Right ventricle myocardium superior (tissue), 1 donor: ENCODE measurements at regions not wholly inside any gene's neighbourhood (a gene's known extent, or its start where the extent isn't known, plus 50 kb on each side); places are given as distances from the start of the nearest gene placed in this dataset.
"Not testable (repeated sequence)": the region's sequence is repeated elsewhere in the genome, so short reads cannot be mapped to it uniquely, and the experiment has no call there.

Source experiments
- ATAC-seq: fragments of 200-7000 bp; cut with Tn5 transposase; one replicate; pipeline ENCODE4 v1.9.1; 2020; ENCODE audit warnings: mild to moderate bottlenecking; ENCODE audit not compliant: poor library complexity
- DNase-seq: peaks from one replicate; pipeline ENCODE4 v3.0.0-alpha.2; 2020
- intact Hi-C: fragments of 100-400 bp; cut with DNase I; formaldehyde crosslinking; loops from one replicate; pipeline ENCODE4 v1.11.2; 2022
- donor health status: DM: no; HTN: yes; CAD: no; lungs with severe emphysema.

GRCh38 chr1:232162001-232162400 is 467.9 kb downstream of the SIPA1L2 start:
- DNase-seq (no peak), ATAC-seq (no peak)
- intact Hi-C loops: no loop called here

- intact Hi-C loops, ATAC-seq, DNase-seq: not testable (repeated sequence)
Measured at GRCh38 chr1:232158558-232158957, 471.4 kb downstream of the SIPA1L2 start.

- intact Hi-C loops, ATAC-seq, DNase-seq: not testable (repeated sequence)
Measured at GRCh38 chr1:232156070-232156469, 473.9 kb downstream of the SIPA1L2 start.

GRCh38 chr1:232153652-232154051 is 476.3 kb downstream of the SIPA1L2 start:
- DNase-seq (no peak), ATAC-seq (no peak)

GRCh38 chr1:232150770-232151548 is 479.0 kb downstream of the SIPA1L2 start:
- no peak for ATAC-seq
- no peak for DNase-seq
- intact Hi-C loops: no loop called here

More at GRCh38 chr1:232153652-232154051, 476.3 kb downstream of the SIPA1L2 start:
- intact Hi-C loops: no loop called here

- DNase-seq (no peak), ATAC-seq (no peak)
- intact Hi-C loops: no loop called here
Measured at GRCh38 chr1:232149287-232150201, 480.4 kb downstream of the SIPA1L2 start.

- DNase-seq (no peak), ATAC-seq (no peak)
- intact Hi-C loops: no loop called here
Measured at GRCh38 chr1:232147215-232147614, 482.7 kb downstream of the SIPA1L2 start.

- ATAC-seq (no peak), DNase-seq (no peak)
- intact Hi-C loops: no loop called here
Measured at GRCh38 chr1:232146514-232146913, 483.4 kb downstream of the SIPA1L2 start.

- no peak for DNase-seq
- intact Hi-C loops: no loop called here
- ATAC-seq: no peak
Measured at GRCh38 chr1:232145768-232146167, 484.2 kb downstream of the SIPA1L2 start.

- ATAC-seq (no peak), DNase-seq (no peak)
- intact Hi-C loops: no loop called here
Measured at GRCh38 chr1:232144696-232145230, 485.2 kb downstream of the SIPA1L2 start.

GRCh38 chr1:232143315-232143886 is 486.5 kb downstream of the SIPA1L2 start:
- no peak for DNase-seq
- intact Hi-C loops: no loop called here

GRCh38 chr1:232142403-232143314 is 487.3 kb downstream of the SIPA1L2 start:
- peak; percentile 46 for ATAC-seq
- intact Hi-C loops: no loop called here
- DNase-seq: no peak

More at GRCh38 chr1:232143315-232143886, 486.5 kb downstream of the SIPA1L2 start:
- no peak for ATAC-seq

GRCh38 chr1:232141167-232141448 is 488.8 kb downstream of the SIPA1L2 start:
- intact Hi-C loops, ATAC-seq, DNase-seq: not testable (repeated sequence)

GRCh38 chr1:232140419-232141166 is 489.3 kb downstream of the SIPA1L2 start:
- ATAC-seq: no peak
- no peak for DNase-seq
- intact Hi-C loops: no loop called here

GRCh38 chr1:232139444-232139843 is 490.5 kb downstream of the SIPA1L2 start:
- no peak for DNase-seq
- intact Hi-C loops: no loop called here
- no peak for ATAC-seq

GRCh38 chr1:232138044-232138443 is 491.9 kb downstream of the SIPA1L2 start:
- intact Hi-C loops: no loop called here
- DNase-seq (no peak), ATAC-seq (no peak)

GRCh38 chr1:232137066-232137465 is 492.9 kb downstream of the SIPA1L2 start:
- ATAC-seq (no peak), DNase-seq (no peak)
- intact Hi-C loops: no loop called here

- DNase-seq (no peak), ATAC-seq (no peak)
- intact Hi-C loops: no loop called here
Measured at GRCh38 chr1:232136136-232136535, 493.8 kb downstream of the SIPA1L2 start.
